Activated CD4-positive, alpha-beta memory T cell treated with anti-CD3 and anti-CD28 coated beads, Interleukin-2, amount 10 ng/mL, durations not matched to agents 7 days and 5 days (primary cell): ENCODE measurements at regions not wholly inside any gene's neighbourhood (a gene's known extent, or its start where the extent isn't known, plus 50 kb on each side); places are given as distances from the start of the nearest gene placed in this dataset.

Source experiments
- CTCF ChIA-PET: fragments of 350-600 bp; sonication (Branson Sonifier 250); formaldehyde crosslinking; loops from one replicate; lab custom pipeline; 2021; ENCODE audit warnings: antibody characterized with exemption, inconsistent platforms; lab: Charles Lee
- POLR2A ChIA-PET: fragments of 350-600 bp; sonication (Branson Sonifier 250); formaldehyde crosslinking; loops from one replicate; lab custom pipeline; 2021; ENCODE audit warnings: antibody characterized with exemption; lab: Charles Lee
- DNase-seq: peaks from one replicate; pipeline ENCODE4 v3.0.0-alpha.2; 2020
- H3K27ac Mint-ChIP-seq: one replicate; pipeline ENCODE4 v1.8.0; 2021; ENCODE audit warnings: mild to moderate bottlenecking, mixed read lengths
- H3K27me3 Mint-ChIP-seq: one replicate; pipeline ENCODE4 v1.8.0; 2021; ENCODE audit warnings: mixed read lengths
- H3K36me3 Mint-ChIP-seq: one replicate; pipeline ENCODE4 v1.8.0; 2021; ENCODE audit warnings: low read depth, mixed read lengths
- H3K4me1 Mint-ChIP-seq: one replicate; pipeline ENCODE4 v1.8.0; 2021; ENCODE audit warnings: mixed read lengths
- H3K4me3 Mint-ChIP-seq: one replicate; pipeline ENCODE4 v1.8.0; 2021; ENCODE audit warnings: mild to moderate bottlenecking, mixed read lengths
- H3K9me3 Mint-ChIP-seq: one replicate; pipeline ENCODE4 v1.8.0; 2021; ENCODE audit warnings: mixed read lengths

GRCh38 chr2:195051401-195051800, 605.6 kb upstream of the SLC39A10 start:
- no peaks in the 10 kb centered on the region for H3K9me3 Mint-ChIP-seq
- POLR2A ChIA-PET, result no interaction called here
- H3K27me3 Mint-ChIP-seq, result no peaks in the 10 kb centered on the region
- H3K27ac Mint-ChIP-seq, result no peak overlapping the region
- no peak for DNase-seq
- CTCF ChIA-PET, result no interaction called here
- H3K4me1 Mint-ChIP-seq, result peaks cover 3% of the 10 kb centered on the region
- H3K4me3 Mint-ChIP-seq, result no peak overlapping the region
- H3K36me3 Mint-ChIP-seq, result no peaks in the 10 kb centered on the region

GRCh38 chr2:195049372-195050031, 607.5 kb upstream of the SLC39A10 start:
- ChIA-PET POLR2A (no interaction called here), CTCF (no interaction called here)
- Mint-ChIP-seq H3K36me3 (no peaks in the 10 kb centered on the region), H3K27me3 (no peaks in the 10 kb centered on the region), H3K4me3 (no peak overlapping the region), H3K9me3 (no peaks in the 10 kb centered on the region), H3K27ac (no peak overlapping the region), H3K4me1 (peaks cover 3% of the 10 kb centered on the region)
- no peak for DNase-seq

GRCh38 chr2:195047955-195048354, 609.1 kb upstream of the SLC39A10 start:
- Mint-ChIP-seq H3K27ac (no peak overlapping the region), H3K36me3 (no peaks in the 10 kb centered on the region), H3K27me3 (no peaks in the 10 kb centered on the region), H3K4me1 (peaks cover 3% of the 10 kb centered on the region), H3K4me3 (no peak overlapping the region), H3K9me3 (no peaks in the 10 kb centered on the region)
- ChIA-PET CTCF (no interaction called here), POLR2A (no interaction called here)
- no peak for DNase-seq

- ChIA-PET POLR2A (no interaction called here), CTCF (no interaction called here)
- Mint-ChIP-seq H3K4me1 (peaks cover 3% of the 10 kb centered on the region), H3K27ac (no peak overlapping the region), H3K9me3 (no peaks in the 10 kb centered on the region), H3K4me3 (no peak overlapping the region), H3K36me3 (no peaks in the 10 kb centered on the region), H3K27me3 (no peaks in the 10 kb centered on the region)
- no peak for DNase-seq
Measured at GRCh38 chr2:195044801-195045200, 612.2 kb upstream of the SLC39A10 start.

- ChIA-PET CTCF (no interaction called here), POLR2A (no interaction called here)
- DNase-seq, result no peak
- no peak overlapping the region for H3K27ac Mint-ChIP-seq
- H3K27me3 Mint-ChIP-seq, result no peaks in the 10 kb centered on the region
- H3K36me3 Mint-ChIP-seq, result no peaks in the 10 kb centered on the region
- H3K4me3 Mint-ChIP-seq, result no peak overlapping the region
- no peaks in the 10 kb centered on the region for H3K9me3 Mint-ChIP-seq
- no peaks in the 10 kb centered on the region for H3K4me1 Mint-ChIP-seq
Measured at GRCh38 chr2:195038153-195038552, 618.9 kb upstream of the SLC39A10 start.

- H3K27ac Mint-ChIP-seq, result no peak overlapping the region
- H3K9me3 Mint-ChIP-seq, result no peaks in the 10 kb centered on the region
- DNase-seq, result no peak
- CTCF ChIA-PET, result no interaction called here
- H3K4me1 Mint-ChIP-seq, result no peaks in the 10 kb centered on the region
- H3K27me3 Mint-ChIP-seq, result no peaks in the 10 kb centered on the region
- H3K4me3 Mint-ChIP-seq, result no peak overlapping the region
- H3K36me3 Mint-ChIP-seq, result no peaks in the 10 kb centered on the region
- POLR2A ChIA-PET, result no interaction called here
Measured at GRCh38 chr2:195037045-195037444, 620.0 kb upstream of the SLC39A10 start.

- no peak for DNase-seq
- Mint-ChIP-seq H3K9me3 (no peaks in the 10 kb centered on the region), H3K4me1 (no peaks in the 10 kb centered on the region), H3K36me3 (no peaks in the 10 kb centered on the region), H3K27ac (no peak overlapping the region), H3K4me3 (no peak overlapping the region), H3K27me3 (peaks cover 5% of the 10 kb centered on the region)
- POLR2A ChIA-PET, result no interaction called here
- CTCF ChIA-PET, result no interaction called here
Measured at GRCh38 chr2:195031411-195031810, 625.6 kb upstream of the SLC39A10 start.

GRCh38 chr2:195029804-195030654, 627.0 kb upstream of the SLC39A10 start:
- no peaks in the 10 kb centered on the region for H3K4me1 Mint-ChIP-seq
- POLR2A ChIA-PET, result no interaction called here
- H3K27me3 Mint-ChIP-seq, result peaks cover 8% of the 10 kb centered on the region
- CTCF ChIA-PET, result no interaction called here
- H3K27ac Mint-ChIP-seq, result no peak overlapping the region
- H3K36me3 Mint-ChIP-seq, result no peaks in the 10 kb centered on the region
- H3K4me3 Mint-ChIP-seq, result no peak overlapping the region
- no peaks in the 10 kb centered on the region for H3K9me3 Mint-ChIP-seq
- no peak for DNase-seq

GRCh38 chr2:195027947-195028346, 629.1 kb upstream of the SLC39A10 start:
- POLR2A ChIA-PET, result no interaction called here
- no peaks in the 10 kb centered on the region for H3K4me1 Mint-ChIP-seq
- no peaks in the 10 kb centered on the region for H3K36me3 Mint-ChIP-seq
- H3K4me3 Mint-ChIP-seq, result no peak overlapping the region
- H3K27ac Mint-ChIP-seq, result no peak overlapping the region
- H3K27me3 Mint-ChIP-seq, result peaks cover 8% of the 10 kb centered on the region
- H3K9me3 Mint-ChIP-seq, result no peaks in the 10 kb centered on the region
- CTCF ChIA-PET, result no interaction called here
- DNase-seq, result no peak

- Mint-ChIP-seq H3K27me3 (peaks cover 8% of the 10 kb centered on the region), H3K4me1 (no peaks in the 10 kb centered on the region), H3K27ac (no peak overlapping the region), H3K4me3 (no peak overlapping the region), H3K9me3 (no peaks in the 10 kb centered on the region), H3K36me3 (no peaks in the 10 kb centered on the region)
- no peak for DNase-seq
- POLR2A ChIA-PET, result no interaction called here
- CTCF ChIA-PET, result no interaction called here
Measured at GRCh38 chr2:195026261-195026660, 630.8 kb upstream of the SLC39A10 start.

GRCh38 chr2:195022508-195022830, 634.6 kb upstream of the SLC39A10 start:
- Mint-ChIP-seq H3K9me3 (no peaks in the 10 kb centered on the region), H3K4me1 (no peaks in the 10 kb centered on the region), H3K27ac (no peak overlapping the region), H3K4me3 (no peak overlapping the region), H3K27me3 (peaks cover 4% of the 10 kb centered on the region), H3K36me3 (no peaks in the 10 kb centered on the region)
- ChIA-PET POLR2A (no interaction called here), CTCF (no interaction called here)
- DNase-seq, result no peak

- Mint-ChIP-seq H3K4me1 (no peaks in the 10 kb centered on the region), H3K27me3 (peaks cover 4% of the 10 kb centered on the region), H3K36me3 (no peaks in the 10 kb centered on the region), H3K9me3 (no peaks in the 10 kb centered on the region), H3K4me3 (no peak overlapping the region), H3K27ac (no peak overlapping the region)
- no peak for DNase-seq
- ChIA-PET CTCF (no interaction called here), POLR2A (no interaction called here)
Measured at GRCh38 chr2:195021711-195022507, 635.1 kb upstream of the SLC39A10 start.

- Mint-ChIP-seq H3K4me1 (no peaks in the 10 kb centered on the region), H3K27ac (no peak overlapping the region), H3K36me3 (no peaks in the 10 kb centered on the region), H3K4me3 (no peak overlapping the region), H3K9me3 (no peaks in the 10 kb centered on the region), H3K27me3 (no peaks in the 10 kb centered on the region)
- CTCF ChIA-PET, result no interaction called here
- POLR2A ChIA-PET, result no interaction called here
- DNase-seq, result no peak
Measured at GRCh38 chr2:195018462-195018861, 638.6 kb upstream of the SLC39A10 start.
